ENCODE measurements at regions not wholly inside any gene's neighbourhood (a gene's known extent, or its start where the extent isn't known, plus 50 kb on each side); places are given as distances from the start of the nearest gene placed in this dataset.

DNA sequence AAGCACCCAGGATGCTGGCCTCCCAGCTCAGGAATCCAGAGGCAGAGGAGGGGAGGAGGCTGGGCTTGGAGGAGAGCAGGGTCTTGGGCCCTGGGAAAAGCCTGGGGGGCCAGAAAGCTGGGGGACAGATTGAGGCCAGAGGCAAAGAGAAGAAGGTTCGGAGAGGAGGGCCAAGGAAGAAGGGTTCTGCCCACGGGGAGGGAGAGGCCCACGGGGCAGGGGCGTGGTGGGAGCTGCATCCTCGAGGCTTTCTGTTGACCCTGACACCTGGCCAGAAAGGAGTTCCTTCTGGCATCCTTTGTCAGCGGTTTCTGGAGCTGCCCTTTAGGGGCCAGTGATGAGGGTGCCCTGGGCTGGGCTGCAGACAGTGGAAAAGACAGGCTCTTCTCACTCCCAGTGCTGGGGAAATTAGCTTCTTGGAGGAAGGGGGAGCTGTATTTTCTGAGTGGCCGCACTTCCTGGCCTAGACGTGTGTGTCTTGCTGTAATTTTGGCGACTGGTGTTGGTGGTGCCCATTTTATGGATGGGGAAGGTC is 308.7 kb downstream of the SEC14L1 start:
- no peak for DNase-seq

DNA sequence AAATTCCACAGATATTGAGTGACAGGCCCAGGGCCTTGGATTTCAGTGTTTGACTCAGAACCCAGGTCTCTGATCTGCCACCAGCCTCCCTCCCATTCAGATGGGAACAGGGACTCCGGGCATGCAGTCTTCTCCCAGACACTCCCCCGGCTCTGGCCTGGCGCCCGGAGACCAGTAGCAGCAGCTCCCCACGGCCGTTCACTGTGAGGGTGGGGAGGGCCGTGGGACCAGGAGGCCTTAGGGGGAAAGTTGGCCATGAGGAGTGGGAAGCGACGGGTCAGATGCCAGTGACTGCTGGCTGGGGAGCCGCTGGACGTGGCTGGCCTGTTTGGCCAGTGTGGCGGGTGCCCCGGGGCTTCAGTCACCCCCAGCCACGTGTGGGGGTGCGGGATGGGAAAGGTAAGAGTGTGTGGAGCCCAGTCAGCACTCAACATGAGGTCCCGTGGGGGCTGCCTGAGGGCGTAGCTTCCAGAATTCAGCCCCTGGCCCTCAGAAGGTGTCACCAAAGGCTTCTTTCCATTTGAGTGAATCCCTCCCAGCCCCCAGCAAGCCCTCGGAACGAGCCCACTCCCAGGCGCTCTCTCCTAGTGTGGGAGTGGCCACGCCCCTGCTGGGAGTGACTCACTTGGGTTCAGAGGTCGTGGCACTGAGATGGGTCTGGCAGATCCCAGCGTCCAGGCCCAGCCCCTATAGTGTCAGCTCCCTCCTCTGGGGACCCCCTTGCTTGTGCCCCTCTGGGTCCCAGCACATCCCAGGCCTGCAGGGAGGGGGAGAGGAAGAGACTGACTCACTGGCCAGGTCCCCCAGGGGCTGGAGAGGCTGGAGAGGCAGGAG is 309.4 kb downstream of the SEC14L1 start:
- DNase-seq: peak; percentile 60

DNA sequence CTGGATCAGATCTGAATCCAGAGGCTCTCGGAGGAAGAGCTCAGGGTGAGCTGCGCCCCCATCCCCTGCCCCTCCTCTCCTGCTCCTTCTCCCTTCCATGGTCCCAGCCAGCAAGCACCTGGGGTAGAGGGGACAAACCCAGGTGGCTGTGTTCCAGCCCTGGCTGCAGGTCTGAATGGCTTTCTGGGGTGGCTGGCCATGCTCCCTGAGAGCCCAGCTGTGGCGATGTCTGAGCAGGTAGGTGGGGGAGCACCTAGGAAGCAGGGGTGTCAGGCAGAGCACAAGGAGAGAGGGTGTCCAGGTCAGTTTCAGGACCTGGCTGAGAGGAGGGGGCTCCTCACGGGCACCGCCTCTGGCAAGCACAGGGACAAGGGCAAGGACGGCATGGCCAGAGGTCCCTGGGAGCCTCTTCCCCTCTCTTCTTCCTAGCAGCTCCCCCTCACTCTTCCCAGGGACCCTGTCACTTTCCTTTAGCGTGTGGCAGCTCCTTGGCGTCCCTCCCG is 310.0 kb downstream of the SEC14L1 start:
- no peak for DNase-seq

DNA sequence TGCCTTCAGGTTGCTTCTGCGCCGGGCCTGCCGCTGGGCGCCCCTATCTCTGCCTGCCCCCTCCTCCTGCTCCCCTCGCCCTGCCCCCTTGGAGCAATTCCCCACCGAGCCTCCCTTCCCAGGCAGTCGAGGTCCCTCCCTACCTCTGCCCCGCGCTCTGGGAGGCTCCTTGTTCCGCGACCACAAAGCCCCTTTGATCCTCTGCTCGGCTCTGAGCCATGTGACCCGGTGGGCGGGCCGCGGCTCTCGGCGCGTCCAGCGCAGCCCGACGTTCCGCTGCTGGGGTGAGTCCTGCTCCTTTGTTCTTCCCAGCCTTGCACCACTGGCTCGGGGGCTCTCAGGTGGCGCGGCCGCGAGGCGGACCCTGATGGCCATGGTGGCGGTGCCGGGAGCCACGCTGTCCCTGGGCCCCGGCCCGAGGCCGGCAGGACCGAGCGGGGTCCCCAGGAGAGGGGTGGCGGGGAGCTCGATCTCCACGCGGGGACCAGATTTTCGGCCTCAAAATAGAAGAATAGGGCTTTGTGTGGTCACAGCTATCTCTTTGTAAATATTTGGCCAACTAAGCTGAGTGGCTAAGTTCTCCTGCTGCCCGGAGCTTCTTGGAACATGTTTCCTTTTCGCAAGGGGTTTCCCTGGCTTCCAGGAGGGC is 310.6 kb downstream of the SEC14L1 start:
- DNase-seq: peak; percentile 67

DNA sequence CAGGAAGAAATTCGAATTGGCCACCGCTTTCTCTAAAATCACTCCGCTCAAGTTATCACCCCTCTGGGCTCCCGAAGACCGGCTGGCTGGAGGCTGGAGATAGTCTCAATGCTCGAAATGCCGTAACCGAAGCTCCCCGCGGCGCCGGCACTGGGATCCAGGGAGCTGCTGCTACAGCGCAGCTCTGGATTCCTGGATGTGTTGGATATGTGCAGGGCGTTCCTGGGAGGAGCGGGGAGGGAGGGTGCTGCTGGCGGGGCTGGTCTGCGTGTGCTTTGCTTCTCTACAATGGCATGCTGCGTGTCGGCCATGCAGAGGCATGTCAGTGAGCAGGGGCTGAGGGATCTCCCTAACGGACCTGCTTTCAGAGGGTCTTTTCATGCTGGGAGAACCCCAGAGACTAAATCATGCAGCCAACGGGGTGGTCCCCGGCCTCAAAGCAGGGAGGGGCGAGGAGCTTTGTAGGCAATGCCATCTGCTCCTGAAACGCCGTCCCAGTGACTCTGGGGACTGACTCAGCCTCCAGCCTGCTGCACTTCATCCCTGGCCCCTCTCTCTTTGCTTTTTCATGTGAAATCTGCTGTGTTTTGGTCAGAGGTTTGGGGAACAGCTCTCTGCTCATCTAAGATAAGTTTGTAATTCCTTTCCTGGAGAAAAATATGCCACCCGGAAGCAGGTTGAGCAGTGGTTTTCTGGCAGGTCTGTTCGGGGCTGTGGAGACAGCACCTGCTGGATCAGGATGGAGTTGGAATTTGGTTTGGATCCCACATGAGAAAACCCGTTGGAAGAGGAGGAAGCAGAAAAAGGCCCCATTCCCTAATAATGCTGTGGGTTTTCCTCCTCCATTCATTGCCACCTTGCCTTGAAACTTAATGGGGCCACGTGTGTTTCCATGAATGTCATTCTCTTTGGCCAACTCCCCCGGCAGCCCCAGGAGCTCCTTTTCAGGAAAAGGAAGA is 311.4 kb downstream of the SEC14L1 start:
- peak; percentile 83 for DNase-seq

DNA sequence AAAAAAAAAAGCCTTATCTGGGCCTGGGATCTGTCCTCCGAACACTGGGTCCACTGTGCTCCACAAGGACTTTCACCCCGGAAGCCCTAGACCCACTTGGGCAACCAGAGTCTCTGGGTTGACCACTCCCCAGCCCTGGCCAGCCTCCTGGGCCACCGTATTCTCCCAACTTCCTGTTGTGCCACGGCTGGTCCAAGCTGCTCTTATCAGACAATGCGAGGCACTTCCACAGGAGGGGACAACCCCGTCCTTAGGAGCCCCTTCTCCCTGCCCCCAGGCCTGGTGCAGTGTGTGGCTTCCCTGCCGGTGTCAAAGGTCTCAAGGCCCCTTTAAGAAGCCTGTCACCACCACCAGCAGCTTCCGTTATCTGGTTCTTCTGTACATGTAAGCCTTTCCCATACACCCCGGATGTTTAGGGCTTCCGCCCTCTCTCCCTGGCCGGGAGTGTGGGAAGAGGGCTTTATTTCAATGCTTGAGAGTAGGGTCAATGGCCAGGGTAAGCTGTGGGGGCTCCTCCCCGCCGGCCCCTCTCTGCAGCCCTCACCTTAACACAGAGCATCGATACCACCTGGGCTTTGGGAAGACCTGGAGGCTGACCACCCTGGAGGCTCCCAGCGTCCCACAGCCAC is 313.0 kb downstream of the SEC14L1 start:
- no peak for DNase-seq

DNA sequence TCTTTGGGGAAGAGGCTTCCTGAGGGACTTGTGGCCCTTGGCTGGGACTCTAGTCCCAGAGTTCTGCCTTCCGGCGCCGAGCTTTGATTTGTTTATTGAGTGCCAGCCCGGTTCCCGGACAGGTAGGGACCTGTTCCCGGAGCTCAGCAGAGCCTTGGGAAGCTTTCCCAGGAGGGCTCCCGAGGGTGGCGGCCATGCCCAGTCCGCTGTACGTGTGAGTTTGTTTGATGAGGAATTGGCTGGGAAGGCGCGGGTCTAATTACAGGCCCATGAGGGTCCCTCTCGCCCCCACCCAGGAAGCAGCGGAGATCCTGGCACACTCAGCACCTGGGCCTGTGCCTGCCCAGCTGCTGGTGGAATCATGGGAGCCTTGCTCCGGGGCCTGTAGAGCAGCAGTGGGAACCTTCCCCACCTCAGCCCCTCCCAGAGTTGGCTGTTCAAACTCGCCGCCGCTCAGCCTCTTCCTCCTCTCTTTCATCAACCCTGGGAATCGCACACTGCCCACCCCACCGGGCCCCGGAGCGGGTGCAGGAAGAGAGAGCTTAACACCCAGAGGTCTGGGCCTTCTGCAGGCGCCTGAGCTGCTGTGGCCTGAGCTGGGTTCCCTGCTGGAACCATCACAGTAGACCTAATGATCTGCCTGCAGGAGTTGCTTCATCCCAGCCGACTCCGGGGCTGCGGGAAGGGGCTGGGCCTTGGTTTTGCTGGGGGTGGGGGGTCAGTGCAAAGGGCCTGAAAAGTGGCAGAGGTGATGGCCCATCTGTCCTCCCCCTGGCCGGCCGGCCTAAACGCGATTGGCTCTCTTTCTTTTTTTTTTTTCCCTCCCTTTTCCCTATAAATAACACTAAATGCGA is 313.7 kb downstream of the SEC14L1 start:
- no peak for DNase-seq

DNA sequence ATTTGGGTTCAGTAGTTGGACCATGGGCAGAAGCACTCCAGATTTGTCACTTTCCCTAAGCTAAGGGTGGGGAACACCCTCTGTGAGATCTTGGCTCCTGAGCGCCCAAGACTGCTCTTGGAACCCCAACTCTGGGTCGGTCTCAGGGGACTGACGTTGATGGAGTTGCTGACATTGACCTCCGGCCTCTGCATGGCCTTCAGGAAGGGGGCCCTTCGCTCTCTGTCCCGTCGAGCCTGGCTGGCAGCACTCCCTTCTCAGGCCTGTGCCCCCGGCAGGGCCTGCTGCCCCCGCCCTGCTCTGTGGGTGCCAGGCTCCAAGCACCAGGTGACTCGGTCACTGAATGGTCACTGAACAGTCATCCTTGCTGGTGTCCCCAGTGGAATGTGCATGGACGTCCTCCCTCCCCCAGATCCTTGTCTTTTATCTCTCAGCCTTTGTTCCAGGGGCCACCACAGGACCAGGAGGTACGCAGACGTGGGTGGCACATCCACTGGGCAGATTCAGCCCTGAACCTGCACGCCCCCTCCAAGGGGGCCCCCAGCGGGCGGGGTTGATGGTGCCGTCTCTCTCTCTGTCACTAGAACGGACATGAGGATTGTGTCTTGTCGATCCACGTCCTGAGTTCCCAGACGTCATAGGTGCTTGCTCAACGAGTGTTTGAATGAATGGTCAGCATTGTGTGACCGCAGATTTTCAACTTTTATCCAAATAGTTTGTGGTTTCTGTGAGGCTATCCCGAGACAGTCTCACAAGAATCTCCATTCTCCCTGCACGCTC is 314.5 kb downstream of the SEC14L1 start:
- DNase-seq: no peak

DNA sequence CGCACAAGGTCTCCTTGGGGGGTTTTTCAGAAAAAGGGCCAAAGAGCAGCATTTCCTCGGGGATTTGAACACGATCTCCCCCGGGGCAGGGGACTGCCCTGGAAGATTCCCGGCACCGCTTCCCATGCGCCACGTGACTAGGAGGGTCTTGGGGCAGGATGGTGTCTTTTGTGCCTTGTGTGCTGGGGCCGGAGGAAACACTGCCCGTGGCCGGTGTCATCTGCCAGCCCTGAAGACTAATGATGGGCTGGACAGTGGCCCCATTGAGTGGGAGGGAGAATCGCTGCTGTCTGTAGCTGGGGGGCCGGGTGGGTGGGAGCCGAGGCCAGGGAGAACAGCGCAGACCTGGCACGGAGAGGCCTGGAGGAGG is 315.1 kb downstream of the SEC14L1 start:
- no peak for DNase-seq

DNA sequence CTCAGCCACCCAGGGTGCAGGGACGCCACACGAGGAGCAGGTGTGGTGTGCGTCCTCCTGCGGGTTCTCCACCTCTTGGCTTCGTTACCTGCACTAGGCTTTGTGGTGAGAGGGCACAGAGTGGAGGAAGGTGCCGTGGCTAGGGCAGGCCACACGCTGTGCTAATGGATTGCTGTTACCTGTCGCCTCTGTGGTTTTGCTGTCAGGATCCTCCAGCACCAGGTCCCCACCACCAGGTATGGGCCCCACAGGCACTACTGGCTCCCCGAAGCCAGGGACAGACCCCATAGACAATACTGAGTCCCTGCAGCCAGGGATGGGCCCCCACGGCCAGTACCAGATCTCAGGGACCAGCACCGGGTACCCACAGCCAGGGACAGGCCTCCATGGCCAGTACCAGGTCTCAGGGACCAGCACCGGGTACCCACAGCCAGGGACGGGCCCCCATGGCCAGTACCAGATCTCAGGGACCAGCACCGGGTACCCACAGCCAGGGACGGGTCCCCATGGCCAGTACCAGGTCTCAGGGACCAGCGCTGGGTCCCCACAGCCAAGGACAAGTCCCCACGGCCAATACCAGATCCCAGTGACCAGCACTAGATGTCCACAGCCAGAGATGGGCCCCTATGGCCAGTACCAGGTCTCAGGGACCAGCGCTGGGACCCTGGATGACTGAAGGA is 315.6 kb downstream of the SEC14L1 start:
- DNase-seq: no peak

DNA sequence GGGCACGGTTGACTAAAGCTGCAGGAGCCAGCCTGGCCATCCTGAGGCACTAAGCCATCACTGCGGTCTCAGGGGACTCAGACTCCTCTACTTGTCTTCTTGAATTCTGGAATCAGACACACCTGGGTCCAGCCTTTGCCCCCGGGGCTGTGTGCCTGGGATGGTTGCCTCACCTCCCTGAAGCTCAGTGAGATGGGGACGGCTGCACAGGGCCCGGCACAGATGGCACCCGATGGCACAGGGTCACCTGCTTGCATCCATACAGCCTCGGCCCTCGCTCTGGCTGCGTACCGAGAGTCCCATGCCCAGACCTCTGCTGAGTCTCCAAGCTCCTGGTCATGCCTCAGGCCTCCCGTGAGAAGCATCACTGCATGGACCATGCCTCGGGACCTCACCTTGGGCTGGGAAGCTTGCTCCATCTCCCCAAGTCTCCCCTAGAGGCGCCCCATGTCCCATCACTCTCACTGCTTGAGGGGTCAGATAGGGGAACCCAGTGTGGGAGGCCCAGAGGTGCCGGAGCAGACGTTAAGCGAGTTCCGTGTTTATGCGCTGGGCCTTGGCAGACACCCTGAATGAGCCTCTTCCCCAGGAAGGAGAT is 316.3 kb downstream of the SEC14L1 start:
- no peak for DNase-seq

DNA sequence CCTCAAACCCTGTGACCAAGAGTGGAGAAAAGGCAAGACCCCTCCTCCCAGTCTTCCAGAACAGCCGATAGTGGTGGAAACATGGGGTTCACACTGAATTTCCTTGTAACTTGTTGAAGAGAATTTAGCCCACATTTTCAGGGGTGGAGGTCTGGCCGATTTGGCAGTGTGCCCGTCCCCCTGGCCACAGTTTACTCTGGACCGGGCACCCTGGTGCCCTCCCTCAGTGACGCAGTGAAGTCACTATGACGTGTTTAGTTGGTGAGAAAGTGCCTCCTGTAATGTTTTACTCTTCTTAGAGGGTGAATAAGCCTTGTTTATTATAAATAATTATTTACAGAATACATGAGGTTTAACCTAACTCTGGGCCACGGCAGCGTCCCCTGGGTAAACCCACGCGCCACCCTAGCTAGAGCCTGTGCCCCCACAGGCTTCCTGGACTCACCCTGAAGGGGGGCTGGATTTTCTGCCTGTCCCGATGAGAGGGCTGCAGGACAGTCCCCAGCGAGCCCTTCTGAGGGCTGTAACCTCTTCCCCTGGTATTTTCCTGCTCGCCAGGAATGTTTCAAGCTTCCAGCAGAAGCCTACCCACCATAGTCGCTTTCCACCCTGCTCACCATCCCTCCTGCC is 316.9 kb downstream of the SEC14L1 start:
- no peak for DNase-seq

DNA sequence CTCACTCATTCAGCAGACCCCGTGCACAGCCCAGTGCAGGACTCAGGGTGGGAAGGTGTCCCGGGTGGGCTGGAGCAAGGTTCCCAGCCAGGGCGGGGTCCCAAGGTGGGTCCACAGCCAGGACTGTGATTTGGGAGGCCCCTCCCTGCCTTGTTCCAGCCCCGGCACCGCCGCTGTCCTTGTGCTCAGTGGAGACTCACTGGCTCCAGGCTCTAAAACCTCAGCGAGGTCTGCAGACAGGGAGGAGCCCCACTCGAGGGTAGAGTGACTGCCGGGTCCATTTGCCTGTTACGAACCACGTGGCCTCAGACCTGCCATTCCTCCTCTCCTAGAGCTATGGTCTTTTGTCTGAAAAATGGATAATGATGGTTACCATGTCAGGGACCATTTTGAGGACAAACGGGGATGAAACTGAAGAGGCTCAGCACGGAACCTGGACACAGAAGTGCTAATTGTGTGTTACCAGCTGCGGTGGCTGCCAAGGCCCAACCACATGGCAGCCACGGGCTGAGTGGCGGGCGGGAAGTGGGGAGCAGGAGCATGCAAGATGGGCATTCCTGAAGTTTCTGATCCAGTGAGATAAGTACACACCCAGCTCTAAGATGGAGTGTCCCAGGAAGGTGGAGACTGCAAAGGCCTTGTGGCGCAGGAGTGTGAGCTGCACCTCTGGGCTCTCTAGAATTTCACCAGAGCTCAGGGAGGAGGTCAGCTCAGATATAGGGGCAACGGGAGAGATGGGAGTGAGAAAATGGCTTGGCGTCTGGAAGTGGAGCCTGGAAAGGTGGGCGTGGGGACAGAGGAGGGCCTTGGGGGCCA is 317.6 kb downstream of the SEC14L1 start:
- DNase-seq: no peak

DNA sequence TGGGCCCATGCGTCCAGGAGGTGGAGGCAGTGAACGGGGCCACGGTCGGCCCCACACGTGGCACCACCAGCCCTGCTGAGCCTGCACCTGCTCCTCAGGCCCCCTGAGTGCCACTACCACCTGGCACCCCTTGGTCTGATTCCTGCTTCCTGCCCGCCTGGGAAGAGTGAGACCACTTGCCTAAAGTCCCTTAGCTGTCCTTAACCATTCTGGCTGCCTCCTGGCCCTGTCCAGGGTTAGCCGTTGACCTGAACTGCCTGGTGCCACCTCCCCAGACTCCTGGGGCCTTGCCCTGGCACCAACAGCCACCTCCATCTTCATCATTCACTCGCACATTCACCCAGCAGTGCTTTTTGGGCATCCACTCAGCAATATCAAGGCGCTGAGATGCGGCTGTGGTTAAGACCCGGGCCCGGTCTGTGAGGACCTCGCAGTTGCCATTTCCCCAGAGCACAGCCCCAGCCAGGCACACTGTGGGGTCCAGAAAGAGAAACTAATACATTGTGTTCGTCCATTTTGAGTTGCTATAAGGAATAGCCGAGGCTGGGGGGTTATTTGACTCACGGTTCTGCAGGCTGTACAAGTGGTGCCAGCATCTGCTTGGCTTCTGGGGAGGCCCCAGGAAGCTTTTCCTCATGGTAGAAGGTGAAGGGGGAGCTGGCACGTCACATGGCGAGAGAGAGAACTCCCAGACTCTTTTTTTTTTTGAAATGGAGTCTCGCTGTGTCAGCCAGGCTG is 318.4 kb downstream of the SEC14L1 start:
- no peak for DNase-seq

DNA sequence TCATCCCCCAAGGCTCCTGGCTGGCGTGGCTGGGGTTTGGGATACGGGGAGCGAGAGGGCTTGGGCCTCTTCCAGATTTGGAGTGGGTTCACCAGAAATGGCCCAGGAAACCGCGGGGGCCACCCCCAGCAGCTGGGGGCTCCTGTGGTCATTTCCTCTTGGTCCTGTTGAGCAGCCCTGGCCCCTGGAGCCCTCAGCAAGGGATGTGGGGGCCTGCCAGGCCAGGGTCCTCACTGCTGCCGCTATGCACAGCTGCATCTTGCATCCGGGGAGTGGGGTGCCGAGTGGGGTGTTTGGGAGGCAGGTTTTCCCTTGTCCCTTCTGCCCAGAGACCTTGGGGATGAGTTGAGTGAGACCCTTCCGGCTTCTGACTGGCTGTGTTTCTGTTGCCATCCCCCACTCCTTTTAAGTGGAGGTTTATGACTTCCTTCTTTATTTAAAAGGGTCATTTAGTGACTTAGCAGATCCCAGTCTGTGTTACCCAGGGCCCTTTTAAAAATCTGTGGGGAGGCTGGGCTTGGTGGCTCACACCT is 319.8 kb downstream of the SEC14L1 start:
- no peak for DNase-seq

DNA sequence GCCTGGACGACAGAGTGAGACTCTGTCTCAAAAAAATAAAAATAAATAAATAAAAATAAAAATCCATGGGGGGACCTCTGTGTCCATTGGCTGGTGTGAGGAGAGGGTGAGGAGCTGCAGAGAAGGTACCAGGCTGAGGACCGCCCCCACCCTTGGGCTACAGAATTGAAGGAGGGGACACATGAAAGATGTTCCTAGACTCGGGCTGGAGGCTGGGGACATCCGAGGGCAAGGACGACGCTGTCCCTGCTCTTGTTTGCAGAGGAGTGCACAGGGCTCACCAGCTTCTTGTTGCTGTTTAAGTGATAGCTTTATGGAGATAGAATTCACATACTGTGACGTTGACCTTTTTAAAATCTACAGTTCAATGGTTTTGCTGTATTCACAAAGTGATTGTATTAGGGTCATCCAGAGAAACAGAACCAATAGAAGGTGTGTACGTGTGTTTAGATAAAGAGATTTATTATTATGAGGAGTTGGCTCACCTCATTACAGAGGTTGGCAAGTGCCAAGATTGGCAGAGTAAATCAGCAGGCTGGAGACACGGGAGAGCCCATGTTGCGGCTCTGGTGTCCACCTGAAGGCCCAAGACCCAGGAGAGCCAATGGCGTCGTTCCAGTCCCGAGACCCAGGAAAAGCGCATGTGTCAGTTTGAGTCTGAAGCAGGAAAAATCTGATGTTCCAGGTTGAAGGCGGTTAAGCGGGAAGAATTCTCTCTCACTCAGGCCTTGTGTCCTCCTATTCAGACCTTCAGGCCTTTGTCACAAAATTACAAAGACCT is 320.7 kb downstream of the SEC14L1 start:
- no peak for DNase-seq

Data from fibroblast of skin of right quadriceps (primary cell).